ENCODE measurements at regions not wholly inside any gene's neighbourhood (a gene's known extent, or its start where the extent isn't known, plus 50 kb on each side); places are given as distances from the start of the nearest gene placed in this dataset.

DNA sequence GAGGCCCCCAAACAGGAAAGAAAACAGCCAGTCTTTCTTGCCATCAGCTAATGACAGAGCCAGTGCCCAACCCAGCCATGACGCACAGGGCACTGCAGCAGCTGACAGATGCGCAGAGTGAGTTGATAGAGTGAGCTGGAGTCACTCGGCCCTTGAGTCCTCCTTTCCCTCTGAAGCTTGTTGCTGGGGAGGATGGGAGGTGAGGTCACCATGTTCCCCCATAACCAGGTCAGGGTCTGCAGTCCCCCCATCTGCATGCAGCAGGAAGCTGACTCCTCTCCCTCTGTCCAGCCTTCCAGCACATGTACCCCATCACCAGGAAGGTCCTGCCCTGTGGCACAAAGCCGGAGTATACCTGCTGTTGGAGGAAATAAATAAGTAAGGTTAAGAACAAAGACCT, 174.6 kb downstream of the ABHD5 start:
- no peak overlapping the region for H3K4me3 ChIP-seq (ENCODE audit: low read length)
- 96 to 100% methylated on average over 2 to 4 of the region's 4 CpGs for WGBS, 2 experiments (ENCODE audit: insufficient coverage in 1 of 2, insufficient read length in 1 of 2)
- DNase-seq, result peak; percentile 20
- TF ChIP-seq, protein P1, sequence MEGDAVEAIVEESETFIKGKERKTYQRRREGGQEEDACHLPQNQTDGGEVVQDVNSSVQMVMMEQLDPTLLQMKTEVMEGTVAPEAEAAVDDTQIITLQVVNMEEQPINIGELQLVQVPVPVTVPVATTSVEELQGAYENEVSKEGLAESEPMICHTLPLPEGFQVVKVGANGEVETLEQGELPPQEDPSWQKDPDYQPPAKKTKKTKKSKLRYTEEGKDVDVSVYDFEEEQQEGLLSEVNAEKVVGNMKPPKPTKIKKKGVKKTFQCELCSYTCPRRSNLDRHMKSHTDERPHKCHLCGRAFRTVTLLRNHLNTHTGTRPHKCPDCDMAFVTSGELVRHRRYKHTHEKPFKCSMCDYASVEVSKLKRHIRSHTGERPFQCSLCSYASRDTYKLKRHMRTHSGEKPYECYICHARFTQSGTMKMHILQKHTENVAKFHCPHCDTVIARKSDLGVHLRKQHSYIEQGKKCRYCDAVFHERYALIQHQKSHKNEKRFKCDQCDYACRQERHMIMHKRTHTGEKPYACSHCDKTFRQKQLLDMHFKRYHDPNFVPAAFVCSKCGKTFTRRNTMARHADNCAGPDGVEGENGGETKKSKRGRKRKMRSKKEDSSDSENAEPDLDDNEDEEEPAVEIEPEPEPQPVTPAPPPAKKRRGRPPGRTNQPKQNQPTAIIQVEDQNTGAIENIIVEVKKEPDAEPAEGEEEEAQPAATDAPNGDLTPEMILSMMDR (conservative IDR thresholded peaks at IDR 0.05), result no peak
- H3K4me3 Mint-ChIP-seq, result no peak overlapping the region
- H3K27me3 ChIP-seq (ENCODE audit: control insufficient read depth, insufficient read depth, low read length, poor library complexity, severe bottlenecking), result peaks cover 18% of the 10 kb centered on the region
- H3K9me3 ChIP-seq (ENCODE audit: control insufficient read depth, low read length), result no peaks in the 10 kb centered on the region
- H3K27me3 Mint-ChIP-seq (ENCODE audit: insufficient read depth), result peaks cover 52% of the 10 kb centered on the region
- peaks cover 20% of the 10 kb centered on the region for H3K4me1 Mint-ChIP-seq
- no peaks in the 10 kb centered on the region for H3K36me3 Mint-ChIP-seq (ENCODE audit: low read depth)
- no peak overlapping the region for H3K27ac ChIP-seq (ENCODE audit: low read depth, low read length)
- H3K27ac Mint-ChIP-seq, result no peak overlapping the region
- no peak overlapping the region for H3K9ac ChIP-seq (ENCODE audit: extremely low read depth, low read length, poor library complexity, severe bottlenecking)
- no peaks in the 10 kb centered on the region for H3K9me3 Mint-ChIP-seq
- H3K36me3 ChIP-seq (ENCODE audit: control insufficient read depth, insufficient read depth, low read length), result no peaks in the 10 kb centered on the region
- no peaks in the 10 kb centered on the region for H3K4me1 ChIP-seq (ENCODE audit: control insufficient read depth, insufficient read depth, low read length)

DNA sequence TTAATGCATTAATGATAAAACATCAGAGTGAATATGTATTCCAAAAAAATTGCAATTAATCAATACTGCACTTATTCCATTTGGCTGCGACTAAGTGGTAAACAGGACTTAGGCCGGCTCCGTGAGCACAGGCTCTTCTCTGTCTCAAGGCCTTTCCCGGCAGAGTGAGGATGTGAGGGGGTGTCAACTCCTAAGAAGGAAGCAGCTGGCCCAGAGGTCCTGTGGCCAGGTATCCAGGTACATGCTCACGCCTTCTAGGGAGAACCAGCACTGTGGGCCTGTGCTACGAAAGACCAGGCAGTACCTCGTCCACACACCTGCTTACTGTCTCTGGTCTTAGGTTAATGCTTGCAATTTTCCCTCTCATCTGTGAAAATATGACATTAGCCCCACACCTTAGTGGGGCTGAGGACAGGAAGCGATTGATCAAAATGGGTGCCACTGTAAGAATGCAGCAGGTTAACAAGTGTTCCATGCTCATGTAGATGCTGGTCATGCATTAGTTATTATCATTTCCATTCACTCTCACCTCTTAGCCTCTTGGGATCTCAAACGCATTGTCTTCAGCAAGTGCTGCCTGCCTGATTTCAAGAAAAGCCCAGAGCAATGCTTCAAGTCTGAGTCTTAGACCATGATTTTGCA, 175.3 kb downstream of the ABHD5 start:
- H3K27ac ChIP-seq (ENCODE audit: low read depth, low read length), result no peak overlapping the region

DNA sequence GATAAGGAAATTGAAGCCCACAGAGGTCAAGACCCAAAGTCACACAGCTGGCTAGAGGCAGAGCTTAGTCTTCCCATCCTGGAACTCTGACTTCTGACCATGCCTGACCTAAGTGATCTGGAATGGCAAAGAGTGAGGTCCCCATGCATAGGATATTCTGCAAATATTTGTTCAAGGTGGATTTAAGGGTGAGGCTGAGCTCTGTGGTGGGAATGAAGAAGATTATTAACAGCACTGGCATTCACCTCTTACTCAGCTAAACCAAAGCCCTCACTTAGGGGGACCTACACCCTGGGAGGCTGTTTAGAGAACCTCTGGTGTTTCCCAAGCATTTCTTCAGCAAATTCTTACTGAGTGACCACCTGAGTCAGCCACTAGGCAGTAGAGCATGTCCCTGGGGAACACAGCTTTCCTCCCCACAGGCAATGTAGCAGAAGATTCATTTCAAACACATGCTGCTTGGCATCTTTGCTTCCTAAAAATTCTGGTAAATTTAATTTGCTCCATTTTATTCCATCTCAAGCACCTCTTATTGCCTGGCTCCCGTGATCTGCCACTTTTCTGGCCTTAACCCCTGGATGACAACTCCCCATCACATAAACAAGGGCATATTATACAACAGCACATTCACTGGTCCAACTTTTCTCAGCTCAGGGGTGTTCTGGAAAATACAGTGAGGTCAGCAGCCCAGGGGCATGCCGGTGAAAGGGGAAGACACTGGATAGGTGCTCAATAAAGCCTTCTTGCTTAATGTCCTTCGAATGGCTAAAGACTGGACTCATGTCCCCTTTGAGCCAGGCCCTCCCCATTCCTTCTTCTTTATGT, 176.0 kb downstream of the ABHD5 start:
- Mint-ChIP-seq H3K27me3 (ENCODE audit: insufficient read depth) (peaks cover 52% of the 10 kb centered on the region), H3K9me3 (no peaks in the 10 kb centered on the region), H3K36me3 (ENCODE audit: low read depth) (no peaks in the 10 kb centered on the region), H3K27ac (peak overlapping the region; percentile 23), H3K4me1 (peaks cover 22% of the 10 kb centered on the region), H3K4me3 (no peak overlapping the region)
- H3K27me3 ChIP-seq (ENCODE audit: control insufficient read depth, insufficient read depth, low read length, poor library complexity, severe bottlenecking), result peaks cover 11% of the 10 kb centered on the region
- 94 to 100% methylated on average over 3 of the region's 3 CpGs for WGBS, 2 experiments (ENCODE audit: insufficient coverage in 1 of 2, insufficient read length in 1 of 2)
- H3K9me3 ChIP-seq (ENCODE audit: control insufficient read depth, low read length), result no peaks in the 10 kb centered on the region
- peak; percentile 28 for DNase-seq
- TF ChIP-seq, protein P1 (conservative IDR thresholded peaks at IDR 0.05), result no peak
- H3K36me3 ChIP-seq (ENCODE audit: control insufficient read depth, insufficient read depth, low read length), result no peaks in the 10 kb centered on the region
- H3K4me1 ChIP-seq (ENCODE audit: control insufficient read depth, insufficient read depth, low read length), result no peaks in the 10 kb centered on the region
- H3K27ac ChIP-seq (ENCODE audit: low read depth, low read length), result no peak overlapping the region
- H3K4me3 ChIP-seq (ENCODE audit: low read length), result no peak overlapping the region
- no peak overlapping the region for H3K9ac ChIP-seq (ENCODE audit: extremely low read depth, low read length, poor library complexity, severe bottlenecking)

More for the DNA sequence above, 175.3 kb downstream of the ABHD5 start:
- Mint-ChIP-seq H3K4me1 (peaks cover 22% of the 10 kb centered on the region), H3K36me3 (ENCODE audit: low read depth) (no peaks in the 10 kb centered on the region), H3K4me3 (no peak overlapping the region), H3K27me3 (ENCODE audit: insufficient read depth) (peaks cover 54% of the 10 kb centered on the region), H3K9me3 (no peaks in the 10 kb centered on the region), H3K27ac (no peak overlapping the region)
- Histone ChIP-seq H3K4me3 (ENCODE audit: low read length) (no peak overlapping the region), H3K4me1 (ENCODE audit: control insufficient read depth, insufficient read depth, low read length) (no peaks in the 10 kb centered on the region), H3K9ac (ENCODE audit: extremely low read depth, low read length, poor library complexity, severe bottlenecking) (no peak overlapping the region), H3K36me3 (ENCODE audit: control insufficient read depth, insufficient read depth, low read length) (no peaks in the 10 kb centered on the region), H3K27me3 (ENCODE audit: control insufficient read depth, insufficient read depth, low read length, poor library complexity, severe bottlenecking) (peaks cover 11% of the 10 kb centered on the region), H3K9me3 (ENCODE audit: control insufficient read depth, low read length) (no peaks in the 10 kb centered on the region)
- DNase-seq, result peak; percentile 36
- WGBS, 2 experiments (ENCODE audit: insufficient coverage in 1 of 2, insufficient read length in 1 of 2), result 92 to 93% methylated on average over 3 to 9 of the region's 9 CpGs
- TF ChIP-seq, protein P1 (conservative IDR thresholded peaks at IDR 0.05), result no peak
